ENCODE measurements at regions not wholly inside any gene's neighbourhood (a gene's known extent, or its start where the extent isn't known, plus 50 kb on each side); places are given as distances from the start of the nearest gene placed in this dataset.
"Not testable (repeated sequence)": the region's sequence is repeated elsewhere in the genome, so short reads cannot be mapped to it uniquely, and the experiment has no call there.

DNA sequence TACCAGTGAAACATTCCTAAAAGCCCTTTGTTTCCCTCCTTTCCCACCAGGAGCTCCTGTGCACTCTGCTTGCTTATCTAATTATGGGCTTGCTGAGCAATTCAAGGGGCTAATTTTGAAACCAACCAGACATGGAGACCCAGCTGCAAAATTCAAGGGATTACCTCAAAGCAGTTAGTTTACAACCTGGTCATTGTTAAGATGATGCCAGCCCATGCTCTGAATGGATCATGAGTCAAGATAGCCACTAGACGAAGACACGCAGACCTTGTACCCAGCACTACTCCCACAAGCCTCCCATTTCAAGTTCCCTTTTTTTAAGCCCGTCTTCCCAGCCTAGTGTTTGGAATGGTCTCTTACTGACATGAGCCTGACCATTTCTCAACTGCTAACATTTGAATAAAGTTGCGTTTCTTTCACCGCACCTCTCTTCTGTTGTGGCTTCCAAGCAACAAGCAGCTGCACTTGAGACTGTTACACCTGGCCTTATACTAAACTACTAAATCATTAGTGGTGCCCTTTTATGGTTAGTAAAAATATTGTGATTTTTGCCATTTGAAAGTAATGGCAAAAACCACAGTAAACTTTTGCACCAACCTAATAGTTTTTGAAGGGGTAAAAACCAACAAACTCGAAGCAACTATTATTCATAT lies 315.3 kb upstream of the LUZP2 start:
- TF ChIP-seq POLR2A (IDR thresholded peaks at IDR 0.05): no peak
- TF ChIP-seq, protein P1, sequence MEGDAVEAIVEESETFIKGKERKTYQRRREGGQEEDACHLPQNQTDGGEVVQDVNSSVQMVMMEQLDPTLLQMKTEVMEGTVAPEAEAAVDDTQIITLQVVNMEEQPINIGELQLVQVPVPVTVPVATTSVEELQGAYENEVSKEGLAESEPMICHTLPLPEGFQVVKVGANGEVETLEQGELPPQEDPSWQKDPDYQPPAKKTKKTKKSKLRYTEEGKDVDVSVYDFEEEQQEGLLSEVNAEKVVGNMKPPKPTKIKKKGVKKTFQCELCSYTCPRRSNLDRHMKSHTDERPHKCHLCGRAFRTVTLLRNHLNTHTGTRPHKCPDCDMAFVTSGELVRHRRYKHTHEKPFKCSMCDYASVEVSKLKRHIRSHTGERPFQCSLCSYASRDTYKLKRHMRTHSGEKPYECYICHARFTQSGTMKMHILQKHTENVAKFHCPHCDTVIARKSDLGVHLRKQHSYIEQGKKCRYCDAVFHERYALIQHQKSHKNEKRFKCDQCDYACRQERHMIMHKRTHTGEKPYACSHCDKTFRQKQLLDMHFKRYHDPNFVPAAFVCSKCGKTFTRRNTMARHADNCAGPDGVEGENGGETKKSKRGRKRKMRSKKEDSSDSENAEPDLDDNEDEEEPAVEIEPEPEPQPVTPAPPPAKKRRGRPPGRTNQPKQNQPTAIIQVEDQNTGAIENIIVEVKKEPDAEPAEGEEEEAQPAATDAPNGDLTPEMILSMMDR (IDR thresholded peaks at IDR 0.05 in 4 of 5, conservative IDR thresholded peaks at IDR 0.05 in 1 of 5): no peak
- in situ Hi-C loops (cut with MboI; ENCODE audit: low sequenced_read_pairs in 4 of 4) (no loop called here), intact Hi-C loops (cut with DNase I; ENCODE audit: low total_unique reads) (no loop called here)
- H3K27ac ChIP-seq: no peak overlapping the region
- no peaks in the 10 kb centered on the region for H3K9me3 ChIP-seq
- H3K4me1 ChIP-seq: no peaks in the 10 kb centered on the region
- ATAC-seq (no peak), DNase-seq (no peak)
- H3K4me3 ChIP-seq: no peak overlapping the region
- H3K27me3 ChIP-seq: no peaks in the 10 kb centered on the region
- H3K36me3 ChIP-seq: no peaks in the 10 kb centered on the region

DNA sequence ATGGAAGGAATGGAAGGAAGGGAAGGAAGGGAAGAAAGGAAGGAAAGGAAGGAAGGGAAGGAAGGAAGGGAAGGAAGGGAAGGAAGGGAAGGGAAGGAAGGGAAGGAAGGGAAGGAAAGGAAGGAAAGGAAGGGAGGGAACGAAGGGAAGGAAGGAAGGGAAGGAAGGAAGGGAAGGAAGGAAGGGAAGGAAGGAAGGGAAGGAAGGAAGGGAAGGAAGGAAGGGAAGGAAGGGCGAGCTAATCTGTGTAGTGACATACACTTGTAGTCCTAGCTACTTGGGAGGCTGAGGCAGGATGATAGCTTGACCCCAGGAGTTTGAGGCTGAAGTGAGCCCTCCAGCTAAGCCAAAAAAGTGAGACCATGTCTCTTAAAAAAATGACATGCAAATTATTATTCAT lies 311.3 kb upstream of the LUZP2 start:
- H3K9me3 ChIP-seq; H3K4me1 ChIP-seq; H3K27ac ChIP-seq; H3K4me3 ChIP-seq; H3K36me3 ChIP-seq; DNase-seq; in situ Hi-C loops (cut with MboI; ENCODE audit: low sequenced_read_pairs in 4 of 4); intact Hi-C loops (cut with DNase I; ENCODE audit: low total_unique reads); H3K27me3 ChIP-seq; ATAC-seq: not testable (repeated sequence)

DNA sequence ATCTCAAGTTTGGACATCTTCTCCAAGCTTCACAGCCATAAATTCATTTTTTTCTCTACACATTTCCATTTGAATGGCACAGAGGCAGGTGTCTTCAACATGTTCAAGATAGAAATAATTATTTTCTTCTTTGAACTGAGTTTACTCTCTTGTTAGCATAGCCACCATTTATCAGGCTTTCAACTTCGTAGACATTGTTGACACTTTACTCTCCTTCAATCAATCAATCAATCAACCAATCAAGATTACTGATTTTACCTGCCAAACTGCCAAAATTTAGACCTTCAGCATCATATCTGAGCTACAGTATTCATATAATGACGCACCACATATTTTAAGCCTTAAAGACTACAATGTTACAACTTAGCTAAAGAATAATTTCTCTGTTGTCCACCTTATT lies 300.1 kb upstream of the LUZP2 start:
- ATAC-seq: no peak

DNA sequence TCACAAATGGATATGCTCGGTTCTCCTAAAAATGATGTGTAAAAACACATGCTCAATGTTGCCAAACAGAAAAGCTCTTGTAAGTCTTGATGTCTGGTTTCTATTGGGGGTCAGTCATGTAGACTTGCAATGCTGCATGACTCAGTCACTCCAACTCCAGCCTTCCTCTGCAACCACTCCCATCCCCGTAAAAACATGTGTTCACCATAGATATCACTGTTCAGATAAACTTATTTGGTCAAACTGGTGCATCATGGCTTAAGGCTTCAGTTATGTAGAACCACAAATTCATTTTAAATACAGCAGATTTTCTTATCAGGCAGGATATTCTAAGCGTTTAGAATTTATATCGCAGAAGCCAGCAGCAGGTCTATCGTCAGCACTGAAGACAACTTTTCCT lies 298.4 kb upstream of the LUZP2 start:
- in situ Hi-C loops (cut with MboI; ENCODE audit: low sequenced_read_pairs in 4 of 4) (no loop called here), intact Hi-C loops (cut with DNase I; ENCODE audit: low total_unique reads) (no loop called here)
- Histone ChIP-seq H3K27ac (no peak overlapping the region), H3K9me3 (no peaks in the 10 kb centered on the region), H3K4me3 (no peak overlapping the region), H3K4me1 (no peaks in the 10 kb centered on the region), H3K36me3 (no peaks in the 10 kb centered on the region), H3K27me3 (no peaks in the 10 kb centered on the region)
- DNase-seq: no peak
- no peak for TF ChIP-seq POLR2A (IDR thresholded peaks at IDR 0.05)
- TF ChIP-seq, protein P1 (IDR thresholded peaks at IDR 0.05 in 4 of 5, conservative IDR thresholded peaks at IDR 0.05 in 1 of 5): no peak
- no peak for ATAC-seq

More for the DNA sequence above, 300.1 kb upstream of the LUZP2 start:
- no peaks in the 10 kb centered on the region for H3K36me3 ChIP-seq
- no peaks in the 10 kb centered on the region for H3K27me3 ChIP-seq
- TF ChIP-seq, protein P1 (IDR thresholded peaks at IDR 0.05 in 4 of 5, conservative IDR thresholded peaks at IDR 0.05 in 1 of 5): no peak
- TF ChIP-seq POLR2A (IDR thresholded peaks at IDR 0.05): no peak
- H3K9me3 ChIP-seq: no peaks in the 10 kb centered on the region
- no peak overlapping the region for H3K4me3 ChIP-seq
- H3K4me1 ChIP-seq: no peaks in the 10 kb centered on the region
- no peak for DNase-seq
- H3K27ac ChIP-seq: no peak overlapping the region
- intact Hi-C loops (cut with DNase I; ENCODE audit: low total_unique reads): no loop called here
- in situ Hi-C loops (cut with MboI; ENCODE audit: low sequenced_read_pairs in 4 of 4): no loop called here

DNA sequence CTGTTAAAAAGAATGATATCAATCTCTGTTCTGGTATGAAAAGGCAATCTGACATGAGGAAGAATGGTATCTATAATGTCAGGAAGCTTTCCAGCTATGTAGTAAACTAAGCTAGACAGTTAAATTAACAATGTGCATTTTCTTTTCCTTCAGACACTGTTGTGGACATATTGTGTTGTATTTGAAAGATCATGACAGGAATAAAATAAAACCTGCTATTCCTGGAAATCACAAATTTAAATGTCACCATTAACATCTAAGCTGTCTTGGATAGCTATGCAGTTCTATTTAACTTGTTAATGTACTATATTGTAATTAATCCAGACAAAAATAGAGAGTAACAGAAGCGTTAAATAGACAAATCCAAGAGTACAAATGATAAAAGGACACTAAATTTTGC lies 297.4 kb upstream of the LUZP2 start:
- in situ Hi-C loops (cut with MboI; ENCODE audit: low sequenced_read_pairs in 4 of 4) (no loop called here), intact Hi-C loops (cut with DNase I; ENCODE audit: low total_unique reads) (no loop called here)
- no peaks in the 10 kb centered on the region for H3K4me1 ChIP-seq

More for the DNA sequence above, 297.4 kb upstream of the LUZP2 start:
- H3K36me3 ChIP-seq: no peaks in the 10 kb centered on the region
- TF ChIP-seq, protein P1 (IDR thresholded peaks at IDR 0.05 in 4 of 5, conservative IDR thresholded peaks at IDR 0.05 in 1 of 5): no peak
- no peak for TF ChIP-seq POLR2A (IDR thresholded peaks at IDR 0.05)
- no peaks in the 10 kb centered on the region for H3K9me3 ChIP-seq
- ATAC-seq (no peak), DNase-seq (no peak)
- no peaks in the 10 kb centered on the region for H3K27me3 ChIP-seq
- no peak overlapping the region for H3K4me3 ChIP-seq
- H3K27ac ChIP-seq: no peak overlapping the region
